GM21786 (cell line): ENCODE measurements at regions not wholly inside any gene's neighbourhood (a gene's known extent, or its start where the extent isn't known, plus 50 kb on each side); places are given as distances from the start of the nearest gene placed in this dataset.

Source experiments
- ATAC-seq: cut with Tn5 transposase; IDR thresholded peaks from one replicate; pipeline ENCODE4 v1.9.1; 2021; ENCODE audit not compliant: unreplicated experiment

- ATAC-seq: no peak
Observed at GRCh38 chr9:107198718-107199117, 84.4 kb upstream of the RAD23B start.

GRCh38 chr9:107208121-107208520 is 75.0 kb upstream of the RAD23B start:
- ATAC-seq: no peak

- ATAC-seq: no peak
Observed at GRCh38 chr9:107210775-107211174, 72.3 kb upstream of the RAD23B start.

- ATAC-seq: no peak
Observed at GRCh38 chr9:107211284-107211923, 71.7 kb upstream of the RAD23B start.

GRCh38 chr9:107212613-107213012 is 70.5 kb upstream of the RAD23B start:
- no peak for ATAC-seq

GRCh38 chr9:107213080-107213479 is 70.0 kb upstream of the RAD23B start:
- peak; percentile 9 for ATAC-seq

GRCh38 chr9:107213561-107214028 is 69.5 kb upstream of the RAD23B start:
- ATAC-seq: peak; percentile 95

GRCh38 chr9:107214381-107214780 is 68.7 kb upstream of the RAD23B start:
- ATAC-seq: no peak

GRCh38 chr9:107214915-107215314 is 68.2 kb upstream of the RAD23B start:
- no peak for ATAC-seq

GRCh38 chr9:107215381-107215780 is 67.7 kb upstream of the RAD23B start:
- no peak for ATAC-seq

- ATAC-seq: no peak
Observed at GRCh38 chr9:107216329-107216728, 66.8 kb upstream of the RAD23B start.

GRCh38 chr9:107218829-107219485 is 64.1 kb upstream of the RAD23B start:
- peak; percentile 92 for ATAC-seq

- ATAC-seq: peak; percentile 36
Observed at GRCh38 chr9:107219486-107220077, 63.5 kb upstream of the RAD23B start.

- no peak for ATAC-seq
Observed at GRCh38 chr9:107221321-107221720, 61.8 kb upstream of the RAD23B start.

GRCh38 chr9:107222020-107222522 is 61.0 kb upstream of the RAD23B start:
- ATAC-seq: no peak

- ATAC-seq: no peak
Observed at GRCh38 chr9:107223381-107223780, 59.7 kb upstream of the RAD23B start.

GRCh38 chr9:107224252-107224651 is 58.8 kb upstream of the RAD23B start:
- no peak for ATAC-seq

GRCh38 chr9:107226421-107226820 is 56.7 kb upstream of the RAD23B start:
- ATAC-seq: no peak

- ATAC-seq: no peak
Observed at GRCh38 chr9:107227774-107228173, 55.3 kb upstream of the RAD23B start.

- ATAC-seq: no peak
Observed at GRCh38 chr9:107228496-107229039, 54.5 kb upstream of the RAD23B start.

- no peak for ATAC-seq
Observed at GRCh38 chr9:107229241-107229741, 53.8 kb upstream of the RAD23B start.
